Fibroblast of lung (primary cell): ENCODE measurements at regions not wholly inside any gene's neighbourhood (a gene's known extent, or its start where the extent isn't known, plus 50 kb on each side); places are given as distances from the start of the nearest gene placed in this dataset.

ENCODE experiments used
- CTCF ChIP-seq, 2 donors: IDR thresholded peaks in 1 of 2; conservative IDR thresholded peaks in 1 of 2; 1 replicate in 1 of 2; 2 replicates in 1 of 2; pipeline ENCODE4 v1.5.1; 2011 to 2012; ENCODE audit warnings: low read length in 2 of 2, control low read depth in 1 of 2, inconsistent platforms in 1 of 2, low read depth in 1 of 2, mild to moderate bottlenecking in 1 of 2
- EZH2 ChIP-seq: IDR thresholded peaks from 2 replicates; pipeline ENCODE4 v1.5.1; 2012; ENCODE audit warnings: low read length, control low read depth, mild to moderate bottlenecking; ENCODE audit errors: missing control alignments

- no peak for TF ChIP-seq CTCF (conservative IDR thresholded peaks at IDR 0.05 in 1 of 2, IDR thresholded peaks at IDR 0.05 in 1 of 2; ENCODE audit: low read depth in 1 of 2, low read length in 2 of 2)
- no peak for TF ChIP-seq EZH2
Observed at GRCh38 chr14:47746986-47747385, 71.6 kb upstream of the MDGA2 start.
